Mesendoderm (in vitro differentiated cells): ENCODE measurements at regions not wholly inside any gene's neighbourhood (a gene's known extent, or its start where the extent isn't known, plus 50 kb on each side); places are given as distances from the start of the nearest gene placed in this dataset.

Source experiments
- DNase-seq: peaks from one replicate; pipeline ENCODE4 v3.0.0; 2013
- H2AK5ac ChIP-seq: 2 replicates; pipeline ENCODE4 v1.6.1; 2013; ENCODE audit warnings: low read length, inconsistent platforms
- H2BK120ac ChIP-seq: 2 replicates; pipeline ENCODE4 v1.6.1; 2013; ENCODE audit warnings: low read depth, mild to moderate bottlenecking, low read length, moderate library complexity, mixed read lengths
- H2BK15ac ChIP-seq: replicated peaks from 2 replicates; pipeline ENCODE4 v1.6.1; 2013; ENCODE audit warnings: low read depth, mild to moderate bottlenecking, moderate library complexity
- H2BK5ac ChIP-seq: 2 replicates; pipeline ENCODE4 v1.6.1; 2013; ENCODE audit warnings: low read length, inconsistent platforms
- H3K18ac ChIP-seq: 2 replicates; pipeline ENCODE4 v1.6.1; 2013; ENCODE audit warnings: mild to moderate bottlenecking, low read length, mixed read lengths
- H3K23ac ChIP-seq: one replicate; pipeline ENCODE4 v1.6.1; 2013; ENCODE audit warnings: low read length
- H3K27ac ChIP-seq: 2 replicates; pipeline ENCODE4 v1.5.1; 2013; ENCODE audit warnings: low read depth, mild to moderate bottlenecking, inconsistent platforms, low read length, moderate library complexity
- H3K27me3 ChIP-seq: 2 replicates; pipeline ENCODE4 v1.6.1; 2013; ENCODE audit warnings: low read length, control low read depth, mild to moderate bottlenecking, inconsistent platforms; ENCODE audit not compliant: insufficient read depth, poor library complexity
- H3K36me3 ChIP-seq: 2 replicates; pipeline ENCODE4 v1.6.1; 2013; ENCODE audit warnings: low read length, inconsistent platforms; ENCODE audit not compliant: control insufficient read depth, insufficient read depth
- H3K4ac ChIP-seq: one replicate; pipeline ENCODE4 v1.6.1; 2013; ENCODE audit warnings: low read depth, mild to moderate bottlenecking, low read length, moderate library complexity
- H3K4me1 ChIP-seq: 2 replicates; pipeline ENCODE4 v1.6.1; 2013; ENCODE audit warnings: low read depth, low read length, inconsistent platforms; ENCODE audit not compliant: control insufficient read depth
- H3K4me2 ChIP-seq: 2 replicates; pipeline ENCODE4 v1.6.1; 2013; ENCODE audit warnings: low read length
- H3K4me3 ChIP-seq: 2 replicates; pipeline ENCODE4 v1.5.1; 2013; ENCODE audit warnings: mild to moderate bottlenecking, low read length
- H3K56ac ChIP-seq: one replicate; pipeline ENCODE4 v1.6.1; 2013; ENCODE audit warnings: low read length
- H3K79me1 ChIP-seq: 2 replicates; pipeline ENCODE4 v1.6.1; 2013; ENCODE audit warnings: low read length, inconsistent platforms
- H3K79me2 ChIP-seq: 2 replicates; pipeline ENCODE4 v1.6.1; 2013; ENCODE audit warnings: mild to moderate bottlenecking, low read length; ENCODE audit not compliant: control insufficient read depth, insufficient read depth
- H3K9ac ChIP-seq: 2 replicates; pipeline ENCODE4 v1.6.1; 2013; ENCODE audit warnings: low read length, inconsistent platforms
- H4K5ac ChIP-seq: one replicate; pipeline ENCODE4 v1.6.1; 2013; ENCODE audit warnings: low read length
- H4K8ac ChIP-seq: one replicate; pipeline ENCODE4 v1.6.1; 2013; ENCODE audit warnings: low read depth, mild to moderate bottlenecking, control low read depth, low read length, moderate library complexity
- WGBS: extraction: QIAGEN DNeasy Blood & Tissue Kit; methylation state at CpG from one replicate; pipeline ENCODE4 v1.1.7; 2013; ENCODE audit warnings: low lambda C conversion rate, missing lambda C conversion rate; ENCODE audit not compliant: insufficient coverage; ENCODE audit errors: extremely low coverage; 5-methylcytosine and 5-hydroxymethylcytosine counted together

- no peak overlapping the region for H3K27ac ChIP-seq
Measured at GRCh38 chr7:45451342-45452035, 122.7 kb upstream of the ADCY1 start.

GRCh38 chr7:45454771-45455170, 119.4 kb upstream of the ADCY1 start:
- Histone ChIP-seq H3K18ac (no peak overlapping the region), H3K27me3 (no peaks in the 10 kb centered on the region), H4K8ac (no peak overlapping the region), H3K4me3 (no peak overlapping the region), H3K27ac (no peak overlapping the region), H3K9ac (no peak overlapping the region), H3K79me1 (no peaks in the 10 kb centered on the region), H3K36me3 (no peaks in the 10 kb centered on the region), H2BK5ac (no peak overlapping the region), H3K4me1 (no peaks in the 10 kb centered on the region), H2BK120ac (no peak overlapping the region), H2AK5ac (no peak overlapping the region), H4K5ac (no peak overlapping the region), H3K23ac (no peak overlapping the region), H3K79me2 (no peaks in the 10 kb centered on the region), H3K4me2 (no peak overlapping the region), H2BK15ac (no peak overlapping the region), H3K4ac (no peak overlapping the region), H3K56ac (no peak overlapping the region)
- WGBS = no CpG with 5 or more reads among the region's 3 CpGs
- no peak for DNase-seq

More at GRCh38 chr7:45451342-45452035, 122.7 kb upstream of the ADCY1 start:
- H3K4me3 ChIP-seq = no peak overlapping the region
- H3K23ac ChIP-seq = no peak overlapping the region
- no peak for DNase-seq
- no peak overlapping the region for H3K4me2 ChIP-seq
- H3K79me1 ChIP-seq = no peaks in the 10 kb centered on the region
- WGBS = no CpG with 5 or more reads among the region's 2 CpGs
- H3K56ac ChIP-seq = no peak overlapping the region
- no peaks in the 10 kb centered on the region for H3K4me1 ChIP-seq
- H3K18ac ChIP-seq = no peak overlapping the region
- no peak overlapping the region for H3K4ac ChIP-seq
- H2BK5ac ChIP-seq = no peak overlapping the region
- H3K79me2 ChIP-seq = no peaks in the 10 kb centered on the region
- no peak overlapping the region for H4K5ac ChIP-seq
- H2BK120ac ChIP-seq = no peak overlapping the region
- H3K27me3 ChIP-seq = no peaks in the 10 kb centered on the region
- no peak overlapping the region for H2BK15ac ChIP-seq
- no peak overlapping the region for H4K8ac ChIP-seq
- no peaks in the 10 kb centered on the region for H3K36me3 ChIP-seq
- no peak overlapping the region for H3K9ac ChIP-seq
- H2AK5ac ChIP-seq = no peak overlapping the region

- Histone ChIP-seq H4K8ac (no peak overlapping the region), H4K5ac (no peak overlapping the region), H3K4ac (no peak overlapping the region), H3K27me3 (no peaks in the 10 kb centered on the region), H3K4me3 (no peak overlapping the region), H3K36me3 (no peaks in the 10 kb centered on the region), H3K56ac (no peak overlapping the region), H2BK15ac (no peak overlapping the region), H3K23ac (no peak overlapping the region), H3K27ac (no peak overlapping the region), H3K79me2 (no peaks in the 10 kb centered on the region), H3K79me1 (no peaks in the 10 kb centered on the region), H3K18ac (no peak overlapping the region), H2BK120ac (no peak overlapping the region), H3K4me1 (no peaks in the 10 kb centered on the region), H3K4me2 (no peak overlapping the region), H3K9ac (no peak overlapping the region), H2BK5ac (no peak overlapping the region), H2AK5ac (no peak overlapping the region)
- no peak for DNase-seq
- no CpG with 5 or more reads among the region's 4 CpGs for WGBS
Measured at GRCh38 chr7:45455662-45456061, 118.5 kb upstream of the ADCY1 start.

- Histone ChIP-seq H3K79me2 (no peaks in the 10 kb centered on the region), H3K23ac (no peak overlapping the region), H3K9ac (no peak overlapping the region), H2BK5ac (no peak overlapping the region), H3K79me1 (no peaks in the 10 kb centered on the region), H3K4me3 (no peak overlapping the region), H3K36me3 (no peaks in the 10 kb centered on the region), H3K56ac (no peak overlapping the region), H2BK15ac (no peak overlapping the region), H3K4ac (no peak overlapping the region), H3K27ac (no peak overlapping the region), H3K4me2 (no peak overlapping the region), H3K4me1 (no peaks in the 10 kb centered on the region), H4K8ac (no peak overlapping the region), H3K27me3 (no peaks in the 10 kb centered on the region), H4K5ac (no peak overlapping the region), H3K18ac (no peak overlapping the region), H2BK120ac (no peak overlapping the region), H2AK5ac (no peak overlapping the region)
- WGBS = no CpG with 5 or more reads among the region's 5 CpGs
- no peak for DNase-seq
Measured at GRCh38 chr7:45456105-45456504, 118.1 kb upstream of the ADCY1 start.

- DNase-seq = no peak
- Histone ChIP-seq H3K18ac (no peak overlapping the region), H3K9ac (no peak overlapping the region), H2BK15ac (no peak overlapping the region), H3K79me2 (no peaks in the 10 kb centered on the region), H3K36me3 (no peaks in the 10 kb centered on the region), H3K23ac (no peak overlapping the region), H3K79me1 (no peaks in the 10 kb centered on the region), H3K27ac (no peak overlapping the region), H3K56ac (no peak overlapping the region), H2BK120ac (no peak overlapping the region), H3K4me1 (no peaks in the 10 kb centered on the region), H3K4ac (no peak overlapping the region), H3K4me2 (no peak overlapping the region), H3K27me3 (no peaks in the 10 kb centered on the region), H4K5ac (no peak overlapping the region), H4K8ac (no peak overlapping the region), H3K4me3 (no peak overlapping the region), H2AK5ac (no peak overlapping the region), H2BK5ac (no peak overlapping the region)
- WGBS = no CpG with 5 or more reads among the region's 5 CpGs
Measured at GRCh38 chr7:45456747-45457524, 117.2 kb upstream of the ADCY1 start.
